ENCODE measurements at regions not wholly inside any gene's neighbourhood (a gene's known extent, or its start where the extent isn't known, plus 50 kb on each side); places are given as distances from the start of the nearest gene placed in this dataset.
A peak's percentile ranks its signal among the peaks of the same experiment; 100 is the strongest.

GRCh38 chr20:56187534-56188165 lies 60.9 kb upstream of the MC3R start:
- TF ChIP-seq CTCF (IDR thresholded peaks at IDR 0.05; ENCODE audit: poor library complexity, severe bottlenecking): peak; percentile 62
- TF ChIP-seq EZH2 (IDR thresholded peaks at IDR 0.05; ENCODE audit: borderline replicate concordance, insufficient read depth, low read length, poor library complexity, severe bottlenecking): no peak
- TF ChIP-seq POLR2AphosphoS5 (IDR thresholded peaks at IDR 0.05): no peak
- TF ChIP-seq TAF1 (IDR thresholded peaks at IDR 0.05; ENCODE audit: low read depth): no peak
- TF ChIP-seq REST (IDR thresholded peaks at IDR 0.05; ENCODE audit: borderline replicate concordance): no peak
- TF ChIP-seq EP300 (conservative IDR thresholded peaks at IDR 0.05; ENCODE audit: poor library complexity, severe bottlenecking): no peak
